ENCODE measurements at regions not wholly inside any gene's neighbourhood (a gene's known extent, or its start where the extent isn't known, plus 50 kb on each side); places are given as distances from the start of the nearest gene placed in this dataset.
"Not testable (repeated sequence)": the region's sequence is repeated elsewhere in the genome, so short reads cannot be mapped to it uniquely, and the experiment has no call there.

GRCh38 chrY:19433059-19433458 lies 311.5 kb downstream of the KDM5D start:
- no peak overlapping the region for H3K4me3 ChIP-seq (ENCODE audit: low read depth, low read length)
- TF ChIP-seq CTCF (IDR thresholded peaks at IDR 0.05; ENCODE audit: insufficient read depth, low read depth, low read length) = peak; percentile 47
- no peaks in the 10 kb centered on the region for H3K27me3 ChIP-seq (ENCODE audit: control insufficient read depth, insufficient read depth, low read length)
- H3K36me3 ChIP-seq (ENCODE audit: control insufficient read depth, insufficient read depth, low read length) = no peaks in the 10 kb centered on the region
- DNase-seq (ENCODE audit: low read depth) = peak; percentile 0
- ChIA-PET POLR2A (no interaction called here), CTCF (no interaction called here)

GRCh38 chrY:19427736-19428518 lies 316.6 kb downstream of the KDM5D start:
- POLR2A ChIA-PET = no interaction called here
- no peak for DNase-seq (ENCODE audit: low read depth)

GRCh38 chrY:19427191-19427590 lies 317.3 kb downstream of the KDM5D start:
- H3K36me3 ChIP-seq (ENCODE audit: control insufficient read depth, insufficient read depth, low read length); CTCF ChIA-PET; DNase-seq (ENCODE audit: low read depth); POLR2A ChIA-PET; H3K4me3 ChIP-seq (ENCODE audit: low read depth, low read length); H3K27me3 ChIP-seq (ENCODE audit: control insufficient read depth, insufficient read depth, low read length): not testable (repeated sequence)

More at GRCh38 chrY:19427736-19428518, 316.6 kb downstream of the KDM5D start:
- TF ChIP-seq CTCF (IDR thresholded peaks at IDR 0.05; ENCODE audit: insufficient read depth, low read depth, low read length) = no peak
- CTCF ChIA-PET = no interaction called here
- no peaks in the 10 kb centered on the region for H3K27me3 ChIP-seq (ENCODE audit: control insufficient read depth, insufficient read depth, low read length)
- H3K4me3 ChIP-seq (ENCODE audit: low read depth, low read length) = no peak overlapping the region
- H3K36me3 ChIP-seq (ENCODE audit: control insufficient read depth, insufficient read depth, low read length) = no peaks in the 10 kb centered on the region

GRCh38 chrY:19410980-19411766 lies 333.4 kb downstream of the KDM5D start:
- no peak for DNase-seq (ENCODE audit: low read depth)
- no peak for TF ChIP-seq CTCF (IDR thresholded peaks at IDR 0.05; ENCODE audit: insufficient read depth, low read depth, low read length)
- no peak overlapping the region for H3K4me3 ChIP-seq (ENCODE audit: low read depth, low read length)
- ChIA-PET POLR2A (no interaction called here), CTCF (no interaction called here)
- H3K36me3 ChIP-seq (ENCODE audit: control insufficient read depth, insufficient read depth, low read length) = no peaks in the 10 kb centered on the region
- H3K27me3 ChIP-seq (ENCODE audit: control insufficient read depth, insufficient read depth, low read length) = no peaks in the 10 kb centered on the region

GRCh38 chrY:19406246-19406645 lies 338.3 kb downstream of the KDM5D start:
- CTCF ChIA-PET = no interaction called here
- POLR2A ChIA-PET = no interaction called here
- Histone ChIP-seq H3K36me3 (ENCODE audit: control insufficient read depth, insufficient read depth, low read length) (no peaks in the 10 kb centered on the region), H3K27me3 (ENCODE audit: control insufficient read depth, insufficient read depth, low read length) (no peaks in the 10 kb centered on the region), H3K4me3 (ENCODE audit: low read depth, low read length) (no peak overlapping the region)
- no peak for TF ChIP-seq CTCF (IDR thresholded peaks at IDR 0.05; ENCODE audit: insufficient read depth, low read depth, low read length)
- DNase-seq (ENCODE audit: low read depth) = no peak

Measured in BJ (cell line).